ENCODE measurements at regions not wholly inside any gene's neighbourhood (a gene's known extent, or its start where the extent isn't known, plus 50 kb on each side); places are given as distances from the start of the nearest gene placed in this dataset.

DNA sequence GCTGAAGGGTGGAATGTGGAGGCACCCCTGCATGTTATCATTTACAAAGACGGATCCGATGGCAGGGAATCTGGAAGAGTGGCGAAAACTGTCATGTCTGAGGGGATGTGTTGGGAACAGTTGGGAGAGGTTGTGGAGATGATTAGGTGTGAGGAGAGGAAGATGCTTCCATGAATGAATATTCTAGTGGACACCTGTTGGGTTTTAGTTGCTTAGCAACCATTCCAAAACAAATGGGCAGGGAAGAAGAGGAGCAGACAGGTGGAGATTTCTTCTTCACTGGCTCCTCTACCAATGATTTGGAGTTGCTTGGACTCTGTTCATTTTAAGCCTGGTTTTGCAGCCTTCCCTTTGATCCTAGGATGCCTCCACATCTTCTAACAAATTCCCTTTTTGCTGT lies 465.3 kb upstream of the CLINT1 start:
- Histone ChIP-seq H3K4me1 (no peaks in the 10 kb centered on the region), H3K27me3 (no peaks in the 10 kb centered on the region)
- WGBS, 2 donors = 91 to 92% methylated on average over 3 of the region's 3 CpGs

DNA sequence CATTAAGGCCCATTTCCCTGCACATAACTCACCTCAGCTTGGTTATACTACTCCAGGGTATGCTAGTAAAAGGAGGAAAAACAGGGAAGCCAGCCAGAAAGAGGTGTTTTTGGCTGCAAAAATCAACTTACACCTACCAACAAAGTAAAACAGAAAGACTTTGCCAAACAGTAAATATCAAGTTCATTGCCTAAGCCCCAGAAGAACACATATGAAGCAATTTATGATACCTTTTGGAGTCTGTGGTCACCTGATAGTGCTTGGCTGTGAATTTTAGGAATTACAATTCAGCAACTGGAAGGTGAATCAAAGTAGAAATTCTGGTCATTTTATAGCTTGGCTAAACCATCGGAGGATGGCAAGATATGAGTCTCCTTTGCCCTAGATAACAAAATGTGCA lies 463.7 kb upstream of the CLINT1 start:
- Histone ChIP-seq H3K4me1 (no peaks in the 10 kb centered on the region), H3K36me3 (no peaks in the 10 kb centered on the region), H3K9me3 (no peaks in the 10 kb centered on the region), H3K27ac (no peak overlapping the region), H3K27me3 (no peaks in the 10 kb centered on the region), H3K4me3 (replicated peaks in 1 of 3) (no peak overlapping the region)
- intact Hi-C loops (cut with DNase I) = no loop called here
- no peak for DNase-seq
- no peak for TF ChIP-seq POLR2A (IDR thresholded peaks at IDR 0.05)
- TF ChIP-seq, protein P1, sequence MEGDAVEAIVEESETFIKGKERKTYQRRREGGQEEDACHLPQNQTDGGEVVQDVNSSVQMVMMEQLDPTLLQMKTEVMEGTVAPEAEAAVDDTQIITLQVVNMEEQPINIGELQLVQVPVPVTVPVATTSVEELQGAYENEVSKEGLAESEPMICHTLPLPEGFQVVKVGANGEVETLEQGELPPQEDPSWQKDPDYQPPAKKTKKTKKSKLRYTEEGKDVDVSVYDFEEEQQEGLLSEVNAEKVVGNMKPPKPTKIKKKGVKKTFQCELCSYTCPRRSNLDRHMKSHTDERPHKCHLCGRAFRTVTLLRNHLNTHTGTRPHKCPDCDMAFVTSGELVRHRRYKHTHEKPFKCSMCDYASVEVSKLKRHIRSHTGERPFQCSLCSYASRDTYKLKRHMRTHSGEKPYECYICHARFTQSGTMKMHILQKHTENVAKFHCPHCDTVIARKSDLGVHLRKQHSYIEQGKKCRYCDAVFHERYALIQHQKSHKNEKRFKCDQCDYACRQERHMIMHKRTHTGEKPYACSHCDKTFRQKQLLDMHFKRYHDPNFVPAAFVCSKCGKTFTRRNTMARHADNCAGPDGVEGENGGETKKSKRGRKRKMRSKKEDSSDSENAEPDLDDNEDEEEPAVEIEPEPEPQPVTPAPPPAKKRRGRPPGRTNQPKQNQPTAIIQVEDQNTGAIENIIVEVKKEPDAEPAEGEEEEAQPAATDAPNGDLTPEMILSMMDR (IDR thresholded peaks at IDR 0.05) = no peak
- 100% methylated on average over 1 of the region's 1 CpG for WGBS, 2 donors

More for the DNA sequence above, 465.3 kb upstream of the CLINT1 start:
- Histone ChIP-seq H3K4me3 (replicated peaks in 1 of 3) (no peak overlapping the region), H3K9me3 (no peaks in the 10 kb centered on the region), H3K27ac (no peak overlapping the region), H3K36me3 (no peaks in the 10 kb centered on the region)
- DNase-seq = no peak
- intact Hi-C loops (cut with DNase I) = no loop called here
- TF ChIP-seq POLR2A (IDR thresholded peaks at IDR 0.05) = no peak
- TF ChIP-seq, protein P1 (IDR thresholded peaks at IDR 0.05) = no peak

DNA sequence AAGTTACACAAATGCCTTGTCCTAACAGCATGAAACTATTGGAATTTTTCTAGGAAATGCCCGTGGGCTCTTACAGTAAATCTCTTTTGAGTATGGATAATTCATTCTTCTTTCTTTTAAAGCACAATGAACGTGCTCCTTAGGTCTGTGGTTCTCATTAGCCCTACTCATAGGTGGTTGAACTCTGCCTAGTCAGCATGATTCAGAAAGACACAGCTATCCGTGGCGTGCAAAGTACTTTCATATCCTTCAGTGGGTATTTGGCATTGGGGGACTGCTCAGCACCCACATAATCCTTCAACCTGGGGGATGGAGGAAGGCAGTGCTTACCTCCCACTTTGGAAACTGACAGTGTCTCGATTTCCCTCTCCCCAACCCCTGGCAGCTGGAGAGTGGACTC lies 462.0 kb upstream of the CLINT1 start:
- no peaks in the 10 kb centered on the region for H3K4me1 ChIP-seq
- no peaks in the 10 kb centered on the region for H3K36me3 ChIP-seq
- no peak overlapping the region for H3K27ac ChIP-seq
- TF ChIP-seq POLR2A (IDR thresholded peaks at IDR 0.05) = no peak
- TF ChIP-seq, protein P1 (IDR thresholded peaks at IDR 0.05) = no peak
- intact Hi-C loops (cut with DNase I) = no loop called here
- 87 to 89% methylated on average over 5 of the region's 5 CpGs for WGBS, 2 donors
- no peaks in the 10 kb centered on the region for H3K27me3 ChIP-seq
- no peak overlapping the region for H3K4me3 ChIP-seq (replicated peaks in 1 of 3)
- DNase-seq = no peak
- H3K9me3 ChIP-seq = no peaks in the 10 kb centered on the region

DNA sequence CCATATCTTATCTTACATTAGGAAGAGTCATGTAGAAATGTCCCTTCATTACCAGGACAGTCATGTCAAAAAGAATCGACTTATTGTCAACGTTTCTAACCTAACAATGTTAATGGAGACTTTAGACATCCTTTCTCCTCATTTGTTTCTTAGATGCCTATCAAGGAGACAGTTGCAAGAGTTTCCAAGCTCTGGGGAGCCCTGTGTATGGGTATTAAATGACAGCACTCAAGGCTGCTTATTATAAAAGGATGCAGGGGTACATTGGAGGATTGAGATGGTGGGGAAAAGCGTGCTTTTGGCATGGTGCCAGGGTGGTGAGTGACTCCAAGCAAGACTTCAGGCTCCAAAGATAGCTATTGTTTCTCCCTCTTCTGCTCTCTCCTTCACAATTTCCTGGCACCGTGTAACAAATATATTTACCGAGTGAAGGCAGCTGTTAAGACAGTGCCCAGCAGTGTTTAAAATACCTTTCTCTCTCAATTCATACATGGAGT lies 461.3 kb upstream of the CLINT1 start:
- no peak overlapping the region for H3K27ac ChIP-seq
- H3K9me3 ChIP-seq = no peaks in the 10 kb centered on the region
- no peak for TF ChIP-seq POLR2A (IDR thresholded peaks at IDR 0.05)
- TF ChIP-seq, protein P1 (IDR thresholded peaks at IDR 0.05) = no peak
- H3K4me3 ChIP-seq (replicated peaks in 1 of 3) = no peak overlapping the region
- H3K27me3 ChIP-seq = no peaks in the 10 kb centered on the region
- no peaks in the 10 kb centered on the region for H3K4me1 ChIP-seq
- DNase-seq = no peak
- 41 to 53% methylated on average over 5 of the region's 5 CpGs for WGBS, 2 donors
- intact Hi-C loops (cut with DNase I) = no loop called here
- no peaks in the 10 kb centered on the region for H3K36me3 ChIP-seq

DNA sequence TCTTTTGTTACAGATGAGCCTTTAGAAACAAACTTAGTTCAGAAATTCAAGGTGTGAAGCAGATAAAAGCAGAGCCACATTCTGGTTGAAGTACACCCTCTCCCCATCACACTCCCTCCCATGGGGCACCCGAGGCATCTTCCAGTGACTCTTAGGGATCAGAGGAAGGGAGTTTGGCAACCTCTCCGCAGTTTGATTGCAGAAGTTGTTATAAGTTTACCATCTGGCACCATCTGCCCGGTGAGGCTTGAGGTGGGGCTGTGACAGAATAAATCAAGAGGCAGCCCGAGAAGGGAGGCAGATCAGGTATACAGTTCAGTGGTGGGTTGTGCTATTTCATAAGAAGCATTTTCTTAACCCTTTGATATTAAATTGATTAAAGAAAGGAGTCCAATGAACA lies 458.6 kb upstream of the CLINT1 start:
- Histone ChIP-seq H3K27ac (no peak overlapping the region), H3K4me3 (replicated peaks in 1 of 3) (no peak overlapping the region), H3K9me3 (no peaks in the 10 kb centered on the region), H3K27me3 (no peaks in the 10 kb centered on the region), H3K36me3 (no peaks in the 10 kb centered on the region), H3K4me1 (no peaks in the 10 kb centered on the region)
- DNase-seq = no peak
- intact Hi-C loops (cut with DNase I) = no loop called here
- TF ChIP-seq, protein P1 (IDR thresholded peaks at IDR 0.05) = no peak
- no peak for TF ChIP-seq POLR2A (IDR thresholded peaks at IDR 0.05)
- WGBS, 2 donors = 56 to 69% methylated on average over 4 of the region's 4 CpGs

All from thyroid gland (tissue), 4 donors.